ENCODE measurements at regions not wholly inside any gene's neighbourhood (a gene's known extent, or its start where the extent isn't known, plus 50 kb on each side); places are given as distances from the start of the nearest gene placed in this dataset.

DNA sequence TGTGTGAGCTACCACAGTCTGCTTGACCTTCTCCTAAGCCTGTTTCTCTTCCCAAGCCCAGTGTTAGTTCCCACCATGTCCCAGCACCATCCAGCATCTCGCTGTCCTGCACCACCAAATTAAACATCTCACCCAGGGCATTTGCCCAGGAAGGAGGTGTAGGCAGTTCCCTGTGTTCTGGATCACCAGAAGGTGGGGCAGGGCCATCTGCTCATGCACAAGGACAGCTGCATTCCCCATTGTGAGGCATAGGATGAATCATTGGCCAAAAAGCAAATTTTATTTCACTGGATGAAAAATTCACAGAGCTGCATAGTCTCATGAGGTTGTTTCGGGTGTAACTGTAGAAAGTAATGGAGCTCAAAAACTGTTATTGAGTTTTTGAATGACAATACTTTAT lies 89.5 kb upstream of the GRIA1 start:
- DNase-seq: no peak

GRCh38 chr5:153402550-153402949 lies 87.9 kb upstream of the GRIA1 start:
- no peak for DNase-seq

DNA sequence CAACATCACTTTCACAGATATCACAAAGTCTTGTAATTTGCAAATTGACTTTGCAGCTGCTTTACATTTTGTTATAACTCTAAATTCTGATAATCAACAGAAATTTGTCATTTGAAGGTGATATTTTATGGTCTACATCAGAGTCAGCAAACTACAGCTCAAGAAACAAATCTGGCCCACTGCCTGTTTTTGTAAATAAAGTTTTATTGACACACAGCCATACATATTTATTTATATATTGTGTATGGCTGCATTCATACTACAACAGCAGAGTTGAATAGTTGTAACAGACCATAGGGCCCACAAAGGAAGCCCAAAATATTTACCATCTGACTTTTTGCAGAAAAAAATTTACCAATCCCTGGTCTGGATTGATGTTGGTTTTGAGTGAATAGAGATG lies 87.0 kb upstream of the GRIA1 start:
- DNase-seq: no peak

- DNase-seq: no peak
Measured at GRCh38 chr5:153404747-153405146, 85.7 kb upstream of the GRIA1 start.

GRCh38 chr5:153421676-153422075 lies 68.8 kb upstream of the GRIA1 start:
- DNase-seq: no peak

DNA sequence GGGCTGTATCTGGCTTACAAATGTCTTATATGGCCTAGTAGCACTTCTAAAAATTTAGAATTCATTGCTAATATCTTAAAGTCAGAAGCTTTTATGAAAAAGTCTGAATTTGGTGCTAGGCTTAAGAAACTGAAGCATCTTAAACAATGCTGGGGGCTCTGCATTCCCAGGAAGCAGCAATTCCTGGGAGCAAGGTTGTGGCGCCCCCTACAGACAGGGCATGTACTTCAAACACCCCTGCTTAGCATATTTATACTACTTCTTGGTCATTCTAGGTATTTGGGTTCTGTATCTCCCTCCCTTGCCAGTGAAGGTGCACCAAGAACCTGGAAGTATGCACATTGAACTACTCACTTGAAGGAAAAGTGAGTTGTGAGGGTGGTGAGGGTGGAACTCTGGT lies 64.6 kb upstream of the GRIA1 start:
- DNase-seq: no peak

DNA sequence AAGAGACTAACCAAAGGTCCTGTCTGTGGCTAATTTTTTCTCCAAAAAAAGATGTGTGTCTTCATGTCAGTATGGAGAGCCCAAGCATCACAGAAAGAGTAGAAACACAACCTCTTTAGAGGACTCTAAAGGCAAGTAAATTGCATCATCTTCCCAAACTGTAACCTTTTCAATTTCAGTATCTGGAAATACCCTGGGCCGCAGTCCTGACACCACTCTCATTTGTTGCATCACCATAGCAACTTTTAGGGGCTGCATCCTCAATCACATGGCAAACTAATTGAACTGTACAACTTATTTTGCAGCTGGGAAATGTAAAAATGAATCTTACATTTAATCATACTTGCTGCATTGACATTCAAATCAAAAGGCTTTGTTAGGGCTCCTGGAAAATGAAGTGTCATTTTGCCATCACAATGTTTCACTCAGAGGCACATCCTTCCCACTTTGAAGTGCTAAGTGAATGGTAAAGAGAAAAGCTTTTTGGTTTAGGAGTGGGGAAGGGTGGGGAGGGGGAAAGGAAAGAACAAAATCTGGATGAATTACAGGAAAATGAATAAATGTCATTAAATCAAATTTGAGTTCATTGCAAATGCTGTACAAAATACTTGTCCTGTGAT lies 60.6 kb upstream of the GRIA1 start:
- no peak for DNase-seq

DNA sequence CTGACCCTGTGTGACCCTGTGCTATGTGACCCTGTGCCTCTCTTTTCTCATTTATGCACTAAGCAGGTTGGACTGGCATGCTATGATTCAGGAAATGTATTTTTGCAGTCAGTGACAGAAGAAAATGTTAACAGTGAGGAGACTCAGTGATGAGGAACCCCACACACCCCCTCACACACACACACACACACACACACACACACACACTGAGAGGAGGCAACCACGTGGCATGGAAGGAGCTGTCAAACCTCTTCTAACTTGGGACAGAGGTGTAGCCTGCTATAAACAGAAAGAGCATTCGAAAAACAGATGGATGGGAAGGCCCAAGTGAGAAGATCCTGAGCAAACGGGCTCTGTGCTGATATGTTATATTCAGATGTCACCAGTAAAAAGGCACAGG lies 57.9 kb upstream of the GRIA1 start:
- no peak for DNase-seq

DNA sequence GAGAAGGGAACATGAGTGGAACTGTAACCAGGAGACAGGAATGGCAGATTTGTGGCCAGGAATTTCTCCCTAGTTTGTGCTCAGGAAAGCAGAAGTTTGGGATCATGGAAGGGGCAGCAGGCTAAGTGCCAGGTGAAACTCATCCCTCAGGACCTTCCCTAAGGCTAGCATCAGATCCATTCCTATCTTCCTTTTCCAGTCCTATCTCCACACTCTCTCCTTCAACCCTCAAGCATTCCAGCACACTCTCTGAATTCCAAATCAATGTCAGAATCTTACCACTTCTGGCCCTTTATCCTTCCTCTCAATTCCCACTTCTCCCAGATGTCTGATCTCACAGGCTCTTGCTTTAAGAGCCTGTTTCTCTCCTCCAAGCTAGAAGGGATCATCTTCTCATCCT lies 53.2 kb upstream of the GRIA1 start:
- DNase-seq: no peak

DNA sequence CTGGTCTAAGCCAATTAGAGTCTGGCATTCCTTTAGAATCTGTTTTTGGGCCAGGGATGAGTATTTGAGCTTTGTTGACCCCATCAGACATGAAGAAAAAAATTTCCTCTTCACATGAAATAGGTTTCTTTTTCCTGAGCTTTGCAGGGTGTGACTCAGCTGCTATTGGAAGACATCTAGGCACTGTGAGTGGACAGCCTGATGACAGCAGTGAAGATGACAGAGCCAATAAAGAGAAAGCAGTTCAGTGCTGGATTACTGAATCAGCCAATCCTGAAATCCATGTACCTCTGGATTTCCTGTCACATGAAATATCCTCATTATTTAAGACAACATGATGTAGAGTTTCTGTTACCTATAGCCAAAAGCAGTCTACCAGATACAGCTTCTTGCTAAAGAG lies 51.3 kb upstream of the GRIA1 start:
- no peak for DNase-seq

Measured in stimulated activated CD4-positive, alpha-beta T cell treated with anti-CD3 and anti-CD28 coated beads, Interleukin-1b, Interleukin-23, amount 100 ng/mL, for 48 hours (primary cell).